GM12864 (cell line): ENCODE measurements at regions not wholly inside any gene's neighbourhood (a gene's known extent, or its start where the extent isn't known, plus 50 kb on each side); places are given as distances from the start of the nearest gene placed in this dataset.

Experiments used
- DNase-seq: peaks from one replicate; pipeline ENCODE4 v3.0.0-alpha.2; 2011; ENCODE audit warnings: low read depth
- H3K4me3 ChIP-seq: 2 replicates; pipeline ENCODE4 v1.5.1; 2011; ENCODE audit warnings: mild to moderate bottlenecking, low read depth, low read length, control low read depth
- TF ChIP-seq, protein P1 (sequence below): IDR thresholded peaks from 2 replicates; pipeline ENCODE4 v1.5.1; 2011; ENCODE audit warnings: low read depth, mild to moderate bottlenecking, moderate library complexity, low read length, control low read depth, inconsistent platforms; ENCODE audit errors: missing control alignments

DNA sequence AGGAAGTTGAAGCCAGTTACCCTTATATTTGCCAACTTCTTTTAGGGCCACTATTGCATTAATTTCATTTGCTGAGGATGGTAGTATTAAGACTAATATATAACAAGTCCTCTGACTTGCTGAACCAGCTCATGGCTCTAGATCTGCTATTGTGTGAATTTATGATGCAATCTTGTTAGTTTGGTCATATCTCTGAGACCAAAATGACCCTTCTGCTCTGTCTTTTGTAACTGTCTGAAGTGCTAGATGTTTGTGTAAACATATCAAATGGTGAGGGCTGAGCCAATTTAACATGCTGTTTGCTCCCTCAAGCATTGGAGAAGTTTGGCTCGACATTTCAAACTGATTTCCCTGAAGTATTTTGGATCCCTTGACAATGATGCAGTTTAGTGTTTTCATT lies 106.9 kb upstream of the PTGFR start:
- TF ChIP-seq, protein P1, sequence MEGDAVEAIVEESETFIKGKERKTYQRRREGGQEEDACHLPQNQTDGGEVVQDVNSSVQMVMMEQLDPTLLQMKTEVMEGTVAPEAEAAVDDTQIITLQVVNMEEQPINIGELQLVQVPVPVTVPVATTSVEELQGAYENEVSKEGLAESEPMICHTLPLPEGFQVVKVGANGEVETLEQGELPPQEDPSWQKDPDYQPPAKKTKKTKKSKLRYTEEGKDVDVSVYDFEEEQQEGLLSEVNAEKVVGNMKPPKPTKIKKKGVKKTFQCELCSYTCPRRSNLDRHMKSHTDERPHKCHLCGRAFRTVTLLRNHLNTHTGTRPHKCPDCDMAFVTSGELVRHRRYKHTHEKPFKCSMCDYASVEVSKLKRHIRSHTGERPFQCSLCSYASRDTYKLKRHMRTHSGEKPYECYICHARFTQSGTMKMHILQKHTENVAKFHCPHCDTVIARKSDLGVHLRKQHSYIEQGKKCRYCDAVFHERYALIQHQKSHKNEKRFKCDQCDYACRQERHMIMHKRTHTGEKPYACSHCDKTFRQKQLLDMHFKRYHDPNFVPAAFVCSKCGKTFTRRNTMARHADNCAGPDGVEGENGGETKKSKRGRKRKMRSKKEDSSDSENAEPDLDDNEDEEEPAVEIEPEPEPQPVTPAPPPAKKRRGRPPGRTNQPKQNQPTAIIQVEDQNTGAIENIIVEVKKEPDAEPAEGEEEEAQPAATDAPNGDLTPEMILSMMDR: no peak
- no peak overlapping the region for H3K4me3 ChIP-seq
- DNase-seq: no peak

DNA sequence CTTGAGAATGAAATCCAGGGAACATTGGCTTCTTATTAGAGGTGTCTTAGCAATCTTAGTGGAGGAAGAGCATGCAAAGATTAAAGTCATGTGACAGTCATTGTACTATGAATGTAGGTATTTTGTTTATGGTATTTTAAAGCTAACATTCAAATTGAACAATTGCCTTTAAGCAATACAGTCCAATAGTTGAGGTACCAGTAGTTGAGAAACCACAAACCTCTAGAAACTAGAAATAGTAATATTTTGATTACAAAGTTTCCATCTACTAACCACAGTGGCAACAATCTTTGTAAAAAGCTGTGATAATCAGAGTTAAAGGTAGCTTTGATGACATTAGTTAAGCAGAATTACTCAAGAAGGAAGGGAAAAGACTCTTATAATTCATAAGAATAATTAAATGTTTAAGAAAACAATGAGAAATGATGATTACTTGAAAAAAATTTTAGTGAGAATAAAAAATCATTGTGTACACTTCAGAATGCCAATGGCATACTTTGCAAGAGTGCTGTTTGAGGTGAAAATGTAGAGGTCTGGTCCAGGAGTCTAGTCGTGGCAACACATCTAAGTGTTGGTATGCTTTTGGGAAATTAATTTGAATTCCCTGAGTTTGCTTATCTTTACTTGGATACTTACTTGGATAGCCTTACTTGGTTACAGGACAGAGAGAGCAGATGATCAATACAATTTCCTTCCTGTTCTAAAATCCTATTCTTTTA lies 104.9 kb upstream of the PTGFR start:
- TF ChIP-seq, protein P1: no peak
- DNase-seq: no peak
- H3K4me3 ChIP-seq: no peak overlapping the region

- DNase-seq: no peak
- H3K4me3 ChIP-seq: no peak overlapping the region
- TF ChIP-seq, protein P1: no peak
Measured at GRCh38 chr1:78387201-78387600, 103.6 kb upstream of the PTGFR start.

DNA sequence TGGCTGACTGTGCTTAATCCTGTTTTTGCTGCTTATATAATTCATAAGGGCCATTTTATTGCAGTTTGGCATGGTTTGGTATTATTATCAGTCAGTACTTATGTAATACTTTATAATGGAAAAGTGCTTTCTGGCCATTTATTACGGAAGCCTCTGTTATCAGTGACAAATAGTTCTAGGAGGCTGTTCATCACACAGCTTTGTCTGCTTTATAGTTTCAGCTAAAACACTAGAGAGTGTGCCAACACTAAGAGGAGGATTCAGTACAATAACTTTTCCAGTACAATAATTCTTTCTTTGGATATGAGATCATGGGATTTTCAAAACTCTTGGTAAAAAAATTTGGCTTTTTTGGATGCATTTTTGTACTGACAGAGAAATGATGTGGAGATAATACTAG lies 102.9 kb upstream of the PTGFR start:
- no peak overlapping the region for H3K4me3 ChIP-seq
- no peak for DNase-seq
- TF ChIP-seq, protein P1: no peak

DNA sequence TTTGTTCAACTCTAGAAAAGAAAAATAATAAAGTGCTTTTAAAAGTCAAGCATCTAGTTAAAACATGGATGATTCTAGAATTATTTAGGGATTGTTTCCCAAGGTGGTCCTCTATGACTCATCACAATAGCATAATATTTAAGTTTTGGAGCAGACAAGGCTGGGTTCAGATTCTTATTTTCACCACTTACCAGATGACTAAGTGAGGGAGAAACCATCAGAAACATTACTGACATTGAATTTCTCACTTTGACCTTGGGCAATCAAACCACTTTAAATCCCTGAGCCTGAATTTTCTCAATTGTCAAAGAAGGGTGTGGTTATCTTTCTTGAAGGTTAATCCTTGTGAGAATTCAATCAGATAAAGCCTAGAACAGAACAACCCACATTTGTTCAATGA lies 102.5 kb upstream of the PTGFR start:
- DNase-seq: no peak
- H3K4me3 ChIP-seq: no peak overlapping the region
- TF ChIP-seq, protein P1: no peak

GRCh38 chr1:78401148-78401547 lies 89.6 kb upstream of the PTGFR start:
- TF ChIP-seq, protein P1: no peak
- H3K4me3 ChIP-seq: no peak overlapping the region
- DNase-seq: no peak

DNA sequence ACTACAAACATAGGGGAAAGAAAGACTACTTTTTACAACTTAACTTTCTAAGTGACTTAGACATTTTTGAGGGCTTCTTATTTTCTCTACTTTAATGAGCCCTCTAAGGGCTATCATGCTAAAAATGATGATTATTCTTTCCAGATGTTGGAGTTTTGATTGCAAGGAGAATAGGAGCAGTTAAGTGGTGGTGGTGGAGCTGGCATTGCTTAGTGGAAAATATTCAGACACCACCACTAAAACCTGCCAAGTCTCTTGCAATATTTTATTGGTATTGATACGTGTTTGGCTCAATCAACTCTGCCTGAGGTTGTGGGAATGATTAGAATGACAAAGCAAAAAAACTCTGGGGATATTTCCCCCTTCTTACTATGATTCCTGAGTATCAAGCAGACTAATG lies 82.6 kb upstream of the PTGFR start:
- TF ChIP-seq, protein P1: no peak
- no peak for DNase-seq
- H3K4me3 ChIP-seq: no peak overlapping the region
